Dendritic cell treated with granulocyte-macrophage colony-stimulating factor and Interleukin-4, amounts not matched to agents 40 ng/mL and 50 ng/mL, for 4 days (primary cell): ENCODE measurements at regions not wholly inside any gene's neighbourhood (a gene's known extent, or its start where the extent isn't known, plus 50 kb on each side); places are given as distances from the start of the nearest gene placed in this dataset.

Experiments
- H3K27ac Mint-ChIP-seq: one replicate; pipeline ENCODE4 v1.8.0; 2022; ENCODE audit warnings: mild to moderate bottlenecking, mixed read lengths
- H3K27me3 Mint-ChIP-seq: one replicate; pipeline ENCODE4 v1.8.0; 2022; ENCODE audit warnings: mild to moderate bottlenecking, mixed read lengths
- H3K36me3 Mint-ChIP-seq: one replicate; pipeline ENCODE4 v1.8.0; 2022; ENCODE audit warnings: low read depth, mixed read lengths
- H3K4me1 Mint-ChIP-seq: one replicate; pipeline ENCODE4 v1.8.0; 2022; ENCODE audit warnings: low read depth, mixed read lengths
- H3K4me3 Mint-ChIP-seq: one replicate; pipeline ENCODE4 v1.8.0; 2022; ENCODE audit warnings: mild to moderate bottlenecking, moderate library complexity, mixed read lengths
- H3K9me3 Mint-ChIP-seq: one replicate; pipeline ENCODE4 v1.8.0; 2022; ENCODE audit warnings: mixed read lengths
- intact Hi-C: fragments of 100-400 bp; cut with micrococcal nuclease; formaldehyde crosslinking; loops from one replicate; pipeline ENCODE4 v1.15.0; 2022

DNA sequence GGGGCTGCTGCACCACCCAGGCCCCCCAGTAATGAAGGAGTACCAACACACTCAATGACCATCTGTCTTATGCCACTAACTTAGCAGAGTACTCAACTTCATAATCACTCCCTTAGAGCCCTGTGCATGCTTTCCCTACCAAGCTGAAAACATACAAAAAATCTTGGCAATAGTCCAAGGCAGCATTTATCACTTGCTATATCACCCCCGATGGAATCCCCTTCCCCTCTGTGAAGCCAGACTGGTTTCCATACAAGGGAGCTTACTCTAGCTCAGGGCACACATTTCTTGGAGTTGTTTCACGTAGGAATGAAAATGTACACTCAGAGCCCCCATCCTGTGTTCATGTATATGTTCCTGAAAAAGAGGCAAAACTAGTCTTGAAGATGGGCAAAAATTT lies 301.3 kb upstream of the TENM4 start:
- peaks cover 8% of the 10 kb centered on the region for H3K9me3 Mint-ChIP-seq
- no peaks in the 10 kb centered on the region for H3K27me3 Mint-ChIP-seq
- no peak overlapping the region for H3K27ac Mint-ChIP-seq
- no peaks in the 10 kb centered on the region for H3K36me3 Mint-ChIP-seq
- intact Hi-C loops: no loop called here
- no peak overlapping the region for H3K4me3 Mint-ChIP-seq
- H3K4me1 Mint-ChIP-seq: no peaks in the 10 kb centered on the region

DNA sequence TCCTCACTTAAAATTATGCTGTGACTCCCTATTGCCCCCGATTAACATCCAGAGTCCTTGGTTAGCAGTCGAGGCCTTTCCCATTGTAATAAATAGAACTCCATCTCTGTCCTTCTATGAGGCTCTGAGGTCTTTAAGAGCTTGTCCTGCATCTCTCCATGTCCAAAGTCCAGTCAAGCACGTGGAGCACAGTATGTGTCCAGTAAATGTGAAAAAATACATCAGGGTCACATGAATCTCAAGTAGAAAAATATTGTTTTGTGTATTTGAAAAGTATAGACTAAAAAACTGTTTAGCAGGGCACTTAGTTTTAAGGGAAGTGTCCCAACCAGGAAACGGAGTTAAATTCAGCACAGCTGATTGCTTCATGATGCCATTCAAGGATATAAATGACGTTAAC lies 298.8 kb upstream of the TENM4 start:
- Mint-ChIP-seq H3K27me3 (no peaks in the 10 kb centered on the region), H3K27ac (no peak overlapping the region), H3K9me3 (no peaks in the 10 kb centered on the region), H3K4me1 (no peaks in the 10 kb centered on the region), H3K36me3 (no peaks in the 10 kb centered on the region), H3K4me3 (no peak overlapping the region)
- intact Hi-C loops: no loop called here

DNA sequence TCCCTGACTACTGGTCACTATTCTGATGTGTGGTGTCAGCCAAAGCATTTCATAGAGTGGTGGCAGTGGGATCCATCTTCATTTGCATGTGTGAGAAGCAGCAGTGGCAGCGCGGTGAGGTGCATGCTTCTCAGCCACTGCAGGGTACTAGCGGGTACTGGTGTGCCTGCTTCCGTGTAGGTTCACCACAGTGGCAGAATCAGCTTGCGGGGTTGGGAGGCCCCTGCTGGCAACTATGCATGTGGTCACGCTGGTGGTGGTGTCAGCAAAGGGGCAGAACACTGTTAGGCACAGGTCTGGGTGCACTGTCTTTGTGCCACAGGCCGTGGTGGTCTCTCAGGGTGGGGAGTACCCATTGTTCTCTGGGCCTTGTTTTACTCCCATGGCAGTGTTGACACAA lies 286.4 kb upstream of the TENM4 start:
- Mint-ChIP-seq H3K27ac (no peak overlapping the region), H3K36me3 (no peaks in the 10 kb centered on the region), H3K9me3 (peaks cover 12% of the 10 kb centered on the region), H3K27me3 (no peaks in the 10 kb centered on the region), H3K4me3 (no peak overlapping the region), H3K4me1 (no peaks in the 10 kb centered on the region)
- intact Hi-C loops: no loop called here

DNA sequence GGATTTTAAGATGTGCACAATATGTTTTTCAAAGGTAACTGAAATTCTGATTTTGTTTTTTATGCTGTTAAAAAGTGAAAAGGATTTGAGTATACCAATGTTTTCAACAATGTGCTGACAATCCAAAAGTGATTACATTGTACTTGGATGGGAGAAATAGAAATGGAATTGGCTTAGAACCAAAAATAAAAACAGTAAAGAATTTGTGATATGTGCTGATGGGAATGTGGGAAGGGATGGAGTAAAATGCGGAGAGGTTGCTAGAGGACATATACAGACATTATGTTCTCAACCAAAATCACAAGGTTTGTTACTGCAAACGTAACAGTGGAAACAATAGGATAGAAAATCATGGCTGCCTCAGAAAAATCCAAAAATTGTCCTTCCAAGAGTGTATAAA lies 279.3 kb upstream of the TENM4 start:
- no peak overlapping the region for H3K27ac Mint-ChIP-seq
- H3K9me3 Mint-ChIP-seq: peaks cover 9% of the 10 kb centered on the region
- H3K4me3 Mint-ChIP-seq: no peak overlapping the region
- no peaks in the 10 kb centered on the region for H3K36me3 Mint-ChIP-seq
- no peaks in the 10 kb centered on the region for H3K27me3 Mint-ChIP-seq
- no peaks in the 10 kb centered on the region for H3K4me1 Mint-ChIP-seq
- intact Hi-C loops: no loop called here

DNA sequence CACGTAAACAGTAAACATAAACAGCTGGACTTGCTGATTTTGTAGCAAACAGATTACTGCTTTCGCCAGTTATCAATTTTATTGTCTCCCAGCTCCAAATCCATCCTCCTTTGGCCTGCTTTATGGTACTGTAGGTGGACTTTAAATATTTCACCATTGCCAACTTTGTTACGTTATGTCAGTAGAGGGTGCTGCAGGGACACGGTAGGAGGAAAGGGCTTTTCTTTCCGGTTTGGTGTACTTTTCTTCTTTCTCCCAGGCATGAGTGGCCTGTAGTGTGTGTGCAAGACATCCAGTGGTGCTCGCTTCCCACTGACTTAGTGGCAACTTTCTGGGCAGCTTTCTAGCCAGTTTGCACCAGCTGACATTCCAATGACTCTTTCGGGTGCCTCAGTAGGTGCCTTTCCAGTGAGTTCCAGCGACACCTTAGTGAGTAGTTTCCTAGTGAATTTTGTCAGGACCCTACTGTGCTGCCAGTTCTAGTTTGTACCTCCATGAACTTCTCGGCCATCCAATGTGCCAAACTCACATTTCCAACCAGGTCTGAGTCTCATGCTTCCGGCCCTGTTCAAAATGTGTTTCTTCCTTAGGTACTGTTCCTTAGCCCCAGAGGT lies 267.6 kb upstream of the TENM4 start:
- Mint-ChIP-seq H3K36me3 (no peaks in the 10 kb centered on the region), H3K4me3 (no peak overlapping the region), H3K27me3 (no peaks in the 10 kb centered on the region), H3K4me1 (no peaks in the 10 kb centered on the region), H3K27ac (no peak overlapping the region), H3K9me3 (peaks cover 16% of the 10 kb centered on the region)
- intact Hi-C loops: no loop called here

DNA sequence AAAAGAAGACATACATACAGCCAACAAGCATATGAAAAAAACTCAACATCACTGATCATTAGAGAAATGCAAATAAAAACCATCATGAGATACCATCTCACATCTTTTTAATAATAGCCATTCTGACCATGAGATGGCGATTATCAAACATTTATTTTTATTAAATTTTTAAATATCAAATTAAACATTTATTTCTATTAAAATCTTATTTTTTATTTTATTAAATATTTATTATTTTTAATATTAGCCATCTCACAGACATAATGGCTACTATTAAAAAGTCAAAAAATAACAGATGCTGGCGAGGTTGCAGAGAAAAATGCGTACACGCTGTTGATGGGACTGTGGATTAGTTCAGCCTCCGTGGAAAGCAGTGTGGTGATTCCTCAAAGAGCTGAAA lies 264.8 kb upstream of the TENM4 start:
- Mint-ChIP-seq H3K4me3 (no peak overlapping the region), H3K27me3 (no peaks in the 10 kb centered on the region), H3K36me3 (no peaks in the 10 kb centered on the region), H3K4me1 (no peaks in the 10 kb centered on the region), H3K27ac (no peak overlapping the region), H3K9me3 (peaks cover 30% of the 10 kb centered on the region)
- intact Hi-C loops: no loop called here

DNA sequence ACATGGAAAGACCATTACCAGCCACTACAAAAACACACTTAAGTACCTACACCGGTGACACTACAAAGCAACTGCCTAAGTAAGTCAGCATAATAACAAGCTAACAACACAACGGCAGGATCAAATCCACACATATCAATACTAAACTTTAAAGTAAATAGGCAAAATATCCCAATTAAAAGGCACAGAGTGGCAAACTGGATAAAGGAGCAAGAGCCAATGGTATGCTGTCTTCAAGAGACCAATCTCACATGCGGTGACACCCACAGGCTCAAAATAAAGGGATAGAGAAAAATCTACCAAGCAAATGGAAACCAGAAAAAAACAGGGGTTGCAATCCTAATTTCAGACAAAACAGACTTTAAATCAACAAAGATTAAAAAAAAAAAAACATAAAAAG lies 261.5 kb upstream of the TENM4 start:
- H3K9me3 Mint-ChIP-seq: peaks cover 38% of the 10 kb centered on the region
- H3K4me1 Mint-ChIP-seq: no peaks in the 10 kb centered on the region
- no peaks in the 10 kb centered on the region for H3K27me3 Mint-ChIP-seq
- intact Hi-C loops: no loop called here
- H3K4me3 Mint-ChIP-seq: no peak overlapping the region
- H3K36me3 Mint-ChIP-seq: no peaks in the 10 kb centered on the region
- H3K27ac Mint-ChIP-seq: no peak overlapping the region

DNA sequence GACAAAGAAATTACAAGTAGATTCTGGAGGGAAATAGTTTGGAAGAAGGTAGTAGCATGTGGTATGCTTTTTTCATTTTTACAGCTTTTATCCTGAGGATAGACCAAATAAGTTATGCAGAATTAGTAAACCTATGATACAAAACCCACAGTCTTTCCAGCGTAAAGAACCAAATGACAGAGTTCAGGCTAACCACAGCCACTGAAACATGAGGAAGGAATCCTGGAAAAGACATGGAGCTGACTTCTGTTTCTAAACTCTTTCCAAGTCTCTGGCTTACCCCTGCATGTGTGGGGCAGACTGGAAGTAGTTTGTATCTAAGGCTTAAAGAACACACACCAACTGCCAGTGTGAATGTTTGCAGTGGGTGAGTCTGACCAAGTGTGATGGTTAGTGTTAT lies 258.4 kb upstream of the TENM4 start:
- Mint-ChIP-seq H3K4me3 (no peak overlapping the region), H3K36me3 (no peaks in the 10 kb centered on the region), H3K27ac (no peak overlapping the region), H3K9me3 (peaks cover 38% of the 10 kb centered on the region), H3K4me1 (no peaks in the 10 kb centered on the region), H3K27me3 (no peaks in the 10 kb centered on the region)
- intact Hi-C loops: no loop called here

DNA sequence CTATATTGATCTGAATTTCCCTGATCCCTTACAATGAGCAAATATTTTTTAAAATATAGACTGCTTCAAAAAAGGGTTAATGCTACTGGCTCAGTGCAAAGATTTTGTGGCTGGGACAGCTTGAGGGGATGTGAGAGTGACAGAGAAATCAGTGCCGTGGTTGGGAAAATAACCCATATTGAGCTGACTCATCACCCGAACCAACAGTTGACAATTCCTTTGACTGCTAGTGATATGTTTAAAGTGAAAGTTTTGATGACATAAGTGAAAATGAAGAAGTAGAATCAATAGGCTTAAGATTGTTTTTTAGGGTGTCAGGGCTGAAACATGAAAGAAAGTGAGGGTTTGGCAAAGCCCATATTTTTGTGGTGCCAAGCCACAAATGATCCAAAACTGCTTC lies 257.1 kb upstream of the TENM4 start:
- Mint-ChIP-seq H3K27me3 (no peaks in the 10 kb centered on the region), H3K4me3 (no peak overlapping the region), H3K4me1 (no peaks in the 10 kb centered on the region), H3K9me3 (peaks cover 30% of the 10 kb centered on the region), H3K27ac (no peak overlapping the region), H3K36me3 (no peaks in the 10 kb centered on the region)
- intact Hi-C loops: no loop called here

DNA sequence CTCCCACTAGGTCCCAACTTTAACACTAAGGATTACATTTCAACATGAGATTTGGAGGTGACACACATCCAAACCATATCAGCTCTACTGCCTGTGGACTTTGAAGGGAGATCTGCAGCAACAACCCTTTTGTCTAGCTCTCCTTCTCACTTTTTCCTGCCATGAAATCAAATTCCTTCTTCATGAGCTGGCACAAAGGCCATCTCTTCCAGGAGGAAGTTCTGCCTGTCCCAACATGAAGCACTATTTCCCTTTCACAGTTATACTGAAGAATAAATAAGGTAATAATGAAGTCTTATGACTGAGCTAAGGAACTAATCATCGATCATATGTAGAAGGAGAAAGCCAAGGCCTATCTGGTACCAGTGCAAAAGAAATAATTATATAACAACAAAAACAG lies 253.5 kb upstream of the TENM4 start:
- H3K4me3 Mint-ChIP-seq: no peak overlapping the region
- H3K4me1 Mint-ChIP-seq: no peaks in the 10 kb centered on the region
- H3K9me3 Mint-ChIP-seq: no peaks in the 10 kb centered on the region
- intact Hi-C loops: no loop called here
- H3K36me3 Mint-ChIP-seq: no peaks in the 10 kb centered on the region
- H3K27me3 Mint-ChIP-seq: no peaks in the 10 kb centered on the region
- H3K27ac Mint-ChIP-seq: no peak overlapping the region

DNA sequence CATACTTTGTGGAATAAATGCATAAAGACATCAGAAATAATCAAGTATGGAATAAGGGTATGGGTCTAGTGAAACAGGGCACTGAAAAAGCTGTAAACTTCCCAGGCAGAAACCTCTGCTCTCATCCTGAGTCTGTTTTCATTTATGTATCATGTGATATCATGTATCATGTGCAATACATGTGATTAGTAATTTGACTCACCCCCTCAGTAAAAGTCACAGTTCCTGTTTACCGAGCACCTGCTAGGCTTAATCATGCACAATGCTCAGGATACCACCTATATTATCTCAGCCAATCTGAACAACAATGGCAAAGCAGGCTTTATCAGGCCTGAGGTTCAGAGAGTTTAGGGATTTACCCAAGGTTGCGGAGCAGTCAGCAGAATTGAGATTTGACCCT lies 250.6 kb upstream of the TENM4 start:
- Mint-ChIP-seq H3K36me3 (no peaks in the 10 kb centered on the region), H3K9me3 (no peaks in the 10 kb centered on the region), H3K4me3 (no peak overlapping the region), H3K4me1 (no peaks in the 10 kb centered on the region), H3K27me3 (no peaks in the 10 kb centered on the region), H3K27ac (no peak overlapping the region)
- intact Hi-C loops: no loop called here

DNA sequence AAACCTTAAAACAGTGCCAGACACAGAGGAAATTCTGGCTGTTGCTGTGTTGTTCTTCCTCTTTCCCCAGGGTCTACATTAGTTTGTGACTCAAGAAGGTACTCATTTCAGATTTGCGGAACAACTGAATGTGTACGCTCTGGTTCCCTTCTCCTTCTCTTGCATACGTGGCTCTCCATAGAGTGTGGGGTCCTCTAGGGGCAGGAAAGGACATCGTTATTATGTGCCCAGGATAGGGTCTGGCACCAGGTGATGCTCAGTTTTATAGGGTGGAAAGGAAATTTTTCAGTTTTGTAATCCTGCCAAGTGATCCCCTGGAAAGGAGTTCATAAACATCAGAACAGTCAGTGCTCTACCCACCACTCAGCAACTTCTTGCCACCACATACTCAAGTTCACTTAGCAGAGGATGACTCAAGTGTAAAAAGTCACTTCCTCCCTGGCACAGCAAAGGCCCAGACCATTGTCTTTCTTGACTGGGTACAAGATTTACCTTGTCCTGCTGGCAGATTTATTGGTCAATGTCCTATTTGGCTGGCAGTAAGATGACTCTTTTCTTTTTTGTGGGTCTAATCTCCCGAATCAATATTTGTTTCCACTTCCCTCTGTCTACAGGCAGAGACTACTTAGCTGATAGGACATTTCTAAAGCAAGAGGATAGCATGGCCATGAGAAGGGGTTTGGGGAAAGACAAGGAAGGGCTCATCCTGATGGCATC lies 246.0 kb upstream of the TENM4 start:
- Mint-ChIP-seq H3K27ac (no peak overlapping the region), H3K36me3 (no peaks in the 10 kb centered on the region), H3K4me3 (no peak overlapping the region), H3K27me3 (no peaks in the 10 kb centered on the region), H3K4me1 (no peaks in the 10 kb centered on the region), H3K9me3 (no peaks in the 10 kb centered on the region)
- intact Hi-C loops: no loop called here

DNA sequence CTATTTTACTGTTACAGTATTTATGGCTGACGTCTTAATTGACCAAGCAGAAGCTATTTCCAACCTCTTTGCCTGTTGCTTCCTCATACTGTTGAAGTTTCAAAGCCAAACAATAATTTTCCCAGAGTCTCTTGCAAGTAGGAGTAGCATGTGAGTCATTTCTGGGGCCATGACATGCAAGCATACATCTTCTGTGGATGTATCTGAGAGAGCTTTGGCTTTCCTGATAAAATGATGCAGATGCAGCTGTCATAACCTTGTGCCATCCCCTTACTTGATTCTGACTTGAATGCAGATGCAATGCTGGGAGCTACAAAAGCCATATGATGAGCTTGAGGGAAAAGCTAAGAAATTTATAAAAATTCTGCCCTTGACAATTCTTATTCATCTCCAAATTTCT lies 243.1 kb upstream of the TENM4 start:
- Mint-ChIP-seq H3K27me3 (no peaks in the 10 kb centered on the region), H3K9me3 (no peaks in the 10 kb centered on the region), H3K4me3 (no peak overlapping the region), H3K4me1 (no peaks in the 10 kb centered on the region), H3K36me3 (no peaks in the 10 kb centered on the region), H3K27ac (no peak overlapping the region)
- intact Hi-C loops: no loop called here

DNA sequence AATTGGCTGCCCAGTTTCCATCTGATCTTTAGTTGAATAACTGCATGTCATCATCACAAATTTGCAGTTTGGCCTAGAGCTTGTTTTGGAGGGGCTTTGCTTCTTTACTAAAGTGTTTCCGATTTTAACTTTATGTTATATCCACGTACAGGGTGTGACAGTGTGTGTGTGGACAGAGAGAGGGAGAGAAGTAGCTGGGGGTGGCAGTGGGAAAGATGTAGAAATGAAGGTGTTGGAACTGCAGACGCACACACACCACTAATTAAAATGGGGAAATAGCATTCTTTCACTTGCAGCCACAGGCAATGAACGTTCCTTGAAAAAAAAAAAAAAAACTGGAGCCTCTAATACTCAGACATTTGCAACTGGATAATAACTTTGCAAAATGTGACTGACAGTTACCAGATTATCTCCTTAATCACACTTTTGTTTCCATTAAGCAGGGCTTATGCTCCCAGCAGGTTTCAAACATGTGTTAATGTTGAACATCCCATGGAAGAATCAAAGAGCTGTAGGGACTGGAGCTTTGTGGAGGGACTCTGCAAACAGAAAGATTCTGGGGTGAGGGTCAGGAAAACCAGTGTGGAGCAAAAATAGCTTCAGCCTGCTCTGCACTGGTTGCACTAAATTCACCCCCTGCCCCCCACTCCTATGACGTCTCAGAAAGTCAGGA lies 238.1 kb upstream of the TENM4 start:
- H3K36me3 Mint-ChIP-seq: no peaks in the 10 kb centered on the region
- H3K4me3 Mint-ChIP-seq: no peak overlapping the region
- H3K4me1 Mint-ChIP-seq: no peaks in the 10 kb centered on the region
- no peak overlapping the region for H3K27ac Mint-ChIP-seq
- intact Hi-C loops: no loop called here
- no peaks in the 10 kb centered on the region for H3K27me3 Mint-ChIP-seq
- H3K9me3 Mint-ChIP-seq: no peaks in the 10 kb centered on the region

DNA sequence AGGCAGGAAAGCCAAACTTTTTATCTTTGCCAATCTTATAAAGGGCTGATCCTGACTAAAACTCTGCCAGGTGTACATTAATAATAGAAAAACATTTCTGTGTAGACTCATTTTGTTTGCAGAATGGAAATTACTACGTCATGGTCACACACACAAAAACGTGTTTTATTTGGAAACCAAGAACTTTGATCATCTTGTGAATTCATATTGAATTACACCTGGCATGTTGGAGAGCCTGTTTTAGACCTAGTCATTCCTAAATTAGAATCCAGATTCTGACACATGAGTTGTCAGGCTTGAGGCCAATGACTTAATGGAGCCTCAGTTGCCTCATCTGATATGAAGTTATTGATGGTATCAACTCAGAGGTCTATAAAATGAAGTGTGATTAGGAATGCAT lies 235.6 kb upstream of the TENM4 start:
- Mint-ChIP-seq H3K36me3 (no peaks in the 10 kb centered on the region), H3K27me3 (no peaks in the 10 kb centered on the region), H3K27ac (no peak overlapping the region), H3K4me3 (no peak overlapping the region), H3K9me3 (no peaks in the 10 kb centered on the region), H3K4me1 (no peaks in the 10 kb centered on the region)
- intact Hi-C loops: no loop called here
